GM18508 (cell line): ENCODE measurements at regions not wholly inside any gene's neighbourhood (a gene's known extent, or its start where the extent isn't known, plus 50 kb on each side); places are given as distances from the start of the nearest gene placed in this dataset.
A peak's percentile ranks its signal among the peaks of the same experiment; 100 is the strongest.
"Not testable (repeated sequence)": the region's sequence is repeated elsewhere in the genome, so short reads cannot be mapped to it uniquely, and the experiment has no call there.

Experiments
- ATAC-seq: cut with Tn5 transposase; IDR thresholded peaks from one replicate; pipeline ENCODE4 v1.9.1; 2021; ENCODE audit warnings: moderate number of reproducible peaks; ENCODE audit not compliant: insufficient read depth, unreplicated experiment

- ATAC-seq = no peak
Observed at GRCh38 chr2:16061441-16062217, 121.3 kb downstream of the MYCN start.

GRCh38 chr2:16060936-16061338 is 120.6 kb downstream of the MYCN start:
- no peak for ATAC-seq

GRCh38 chr2:16060125-16060935 is 120.0 kb downstream of the MYCN start:
- ATAC-seq = no peak

- ATAC-seq = no peak
Observed at GRCh38 chr2:16059393-16060016, 119.2 kb downstream of the MYCN start.

GRCh38 chr2:16058747-16059358 is 118.5 kb downstream of the MYCN start:
- no peak for ATAC-seq

GRCh38 chr2:16058256-16058655 is 117.9 kb downstream of the MYCN start:
- ATAC-seq = no peak

GRCh38 chr2:16057661-16058060 is 117.3 kb downstream of the MYCN start:
- no peak for ATAC-seq

- ATAC-seq = peak; percentile 90
Observed at GRCh38 chr2:16055848-16056580, 115.7 kb downstream of the MYCN start.

- no peak for ATAC-seq
Observed at GRCh38 chr2:16053437-16054257, 113.3 kb downstream of the MYCN start.

GRCh38 chr2:16052571-16053052 is 112.3 kb downstream of the MYCN start:
- not testable (repeated sequence) for ATAC-seq

- ATAC-seq = no peak
Observed at GRCh38 chr2:16051841-16052564, 111.7 kb downstream of the MYCN start.

GRCh38 chr2:16050908-16051489 is 110.6 kb downstream of the MYCN start:
- ATAC-seq = no peak

GRCh38 chr2:16050261-16050907 is 110.0 kb downstream of the MYCN start:
- no peak for ATAC-seq

GRCh38 chr2:16049406-16049805 is 109.1 kb downstream of the MYCN start:
- no peak for ATAC-seq

- ATAC-seq = no peak
Observed at GRCh38 chr2:16048466-16048865, 108.1 kb downstream of the MYCN start.

GRCh38 chr2:16047701-16048100 is 107.4 kb downstream of the MYCN start:
- ATAC-seq = no peak

- no peak for ATAC-seq
Observed at GRCh38 chr2:16046649-16047048, 106.3 kb downstream of the MYCN start.
